Right lobe of liver (tissue), 6 donors: ENCODE measurements at regions not wholly inside any gene's neighbourhood (a gene's known extent, or its start where the extent isn't known, plus 50 kb on each side); places are given as distances from the start of the nearest gene placed in this dataset.

Experiments used
- ATAC-seq, 4 donors: fragments of 200-7000 bp; cut with Tn5 transposase; one replicate each; pipeline ENCODE4 v1.9.1; 2020; ENCODE audit warnings: mild to moderate bottlenecking in 4 of 4, moderate library complexity in 4 of 4
- DNase-seq, 3 donors: peaks; one replicate each; pipeline ENCODE4 v3.0.0-alpha.2; 2020
- H3K27ac ChIP-seq, 3 donors: fragments of 200-600 bp; one replicate each; pipeline ENCODE4 v1.8.0; 2022
- H3K27me3 ChIP-seq, 2 donors: fragments of 200-600 bp; one replicate each; pipeline ENCODE4 v1.8.0; 2022
- H3K36me3 ChIP-seq, 4 donors: fragments of 200-600 bp; sonication (generic) in 1 of 4; one replicate each; pipeline versions ENCODE4 v1.5.1 to v1.8.0; 2017 to 2022; ENCODE audit warnings: control low read depth in 1 of 4
- H3K4me1 ChIP-seq, 4 donors: fragments of 200-600 bp; sonication (generic) in 1 of 4; one replicate each; pipeline versions ENCODE4 v1.5.1 to v1.8.0; 2017 to 2022; ENCODE audit warnings: control low read depth in 1 of 4
- H3K4me3 ChIP-seq, 3 donors: fragments of 200-600 bp; one replicate each; pipeline ENCODE4 v1.8.0; 2022
- H3K9me3 ChIP-seq, 4 donors: fragments of 200-600 bp; sonication (generic) in 1 of 4; one replicate each; pipeline versions ENCODE4 v1.5.1 to v1.8.0; 2017 to 2022; ENCODE audit warnings: control low read depth in 1 of 4
- POLR2A ChIP-seq: fragments of 450-650 bp; IDR thresholded peaks from one replicate; pipeline ENCODE4 v1.6.1; 2017; ENCODE audit warnings: antibody characterized with exemption, mild to moderate bottlenecking
- WGBS: methylation state at CpG from one replicate; pipeline ENCODE4 v1.1.6; 2018; ENCODE audit warnings: low coverage, low lambda C conversion rate; ENCODE audit not compliant: insufficient coverage; ENCODE audit errors: missing lambda C conversion rate; 5-methylcytosine and 5-hydroxymethylcytosine counted together
- intact Hi-C, 2 donors: fragments of 100-400 bp; cut with DNase I; formaldehyde crosslinking; loops; one replicate each; pipeline versions ENCODE4 v1.11.2 to v1.14.1; 2022
- TF ChIP-seq, protein P1 (sequence below), 4 donors: fragments of 200-600 bp in 3 of 4; fragments of 450-650 bp in 1 of 4; IDR thresholded peaks; one replicate each; pipeline versions ENCODE4 v1.5.1 to v1.8.0; 2016 to 2022; ENCODE audit warnings: antibody characterized with exemption in 4 of 4, mild to moderate bottlenecking in 2 of 4
- donor health status: DM: no; HTN: yes; CAD: no.
- donor health status: DM: no; HTN: no; CAD: no.
- donor health status: DM: no; HTN: no; CAD: no.
- donor health status: DM: no; HTN: yes; CAD: no.
- donor health status: DM: no; HTN: yes; CAD: no.

DNA sequence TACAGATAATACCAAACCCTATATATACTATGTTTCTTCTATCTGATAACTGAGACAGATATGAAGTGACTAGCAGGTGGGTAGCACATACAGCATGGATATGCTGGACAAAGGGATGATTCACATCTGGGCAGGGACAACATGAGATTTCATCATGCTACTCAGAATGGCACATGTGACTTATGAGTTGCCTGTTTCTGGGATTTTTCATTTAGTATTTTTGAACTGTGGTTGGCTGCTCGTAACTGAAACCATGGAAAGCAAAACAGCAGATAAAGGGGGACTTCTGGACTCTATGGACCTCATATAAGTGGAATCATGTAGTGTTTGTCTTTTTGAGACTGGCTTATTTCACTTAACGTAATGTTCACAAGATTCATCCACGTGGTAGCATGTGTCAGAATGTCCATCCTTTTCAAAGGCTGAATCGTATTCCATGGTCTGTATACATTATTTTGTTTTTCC lies 883.0 kb downstream of the TBC1D22A start:
- DNase-seq (no peak), ATAC-seq (no peak)
- Histone ChIP-seq H3K27me3 (no peaks in the 10 kb centered on the region), H3K9me3 (no peaks in the 10 kb centered on the region), H3K4me1 (no peaks in the 10 kb centered on the region), H3K4me3 (no peak overlapping the region), H3K36me3 (no peaks in the 10 kb centered on the region), H3K27ac (no peak overlapping the region)
- 49% methylated on average over 4 of the region's 4 CpGs for WGBS
- TF ChIP-seq POLR2A = no peak
- TF ChIP-seq, protein P1, sequence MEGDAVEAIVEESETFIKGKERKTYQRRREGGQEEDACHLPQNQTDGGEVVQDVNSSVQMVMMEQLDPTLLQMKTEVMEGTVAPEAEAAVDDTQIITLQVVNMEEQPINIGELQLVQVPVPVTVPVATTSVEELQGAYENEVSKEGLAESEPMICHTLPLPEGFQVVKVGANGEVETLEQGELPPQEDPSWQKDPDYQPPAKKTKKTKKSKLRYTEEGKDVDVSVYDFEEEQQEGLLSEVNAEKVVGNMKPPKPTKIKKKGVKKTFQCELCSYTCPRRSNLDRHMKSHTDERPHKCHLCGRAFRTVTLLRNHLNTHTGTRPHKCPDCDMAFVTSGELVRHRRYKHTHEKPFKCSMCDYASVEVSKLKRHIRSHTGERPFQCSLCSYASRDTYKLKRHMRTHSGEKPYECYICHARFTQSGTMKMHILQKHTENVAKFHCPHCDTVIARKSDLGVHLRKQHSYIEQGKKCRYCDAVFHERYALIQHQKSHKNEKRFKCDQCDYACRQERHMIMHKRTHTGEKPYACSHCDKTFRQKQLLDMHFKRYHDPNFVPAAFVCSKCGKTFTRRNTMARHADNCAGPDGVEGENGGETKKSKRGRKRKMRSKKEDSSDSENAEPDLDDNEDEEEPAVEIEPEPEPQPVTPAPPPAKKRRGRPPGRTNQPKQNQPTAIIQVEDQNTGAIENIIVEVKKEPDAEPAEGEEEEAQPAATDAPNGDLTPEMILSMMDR (IDR thresholded peaks at IDR 0.05) = no peak
- intact Hi-C loops = no loop called here

DNA sequence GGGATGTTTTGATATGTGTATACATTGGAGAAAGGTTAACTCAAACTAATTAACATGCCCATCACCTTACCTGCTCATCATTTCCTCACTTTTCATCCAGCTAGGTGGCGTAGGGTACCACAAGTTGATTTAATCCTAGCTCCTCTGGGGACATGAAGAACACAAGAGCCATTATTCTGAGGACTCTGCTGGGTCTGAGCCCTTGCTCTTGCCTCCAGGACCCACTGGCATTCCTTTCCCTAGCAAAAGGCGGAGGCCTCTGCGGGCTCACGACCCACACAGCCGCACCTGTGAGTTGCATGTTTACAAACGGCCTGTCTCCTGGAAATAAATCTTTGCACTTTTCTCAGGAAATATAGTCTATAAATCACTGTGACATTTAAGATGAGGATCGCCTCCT lies 871.9 kb downstream of the TBC1D22A start:
- intact Hi-C loops = no loop called here
- Histone ChIP-seq H3K36me3 (no peaks in the 10 kb centered on the region), H3K27me3 (no peaks in the 10 kb centered on the region), H3K9me3 (no peaks in the 10 kb centered on the region), H3K27ac (no peak overlapping the region), H3K4me1 (no peaks in the 10 kb centered on the region), H3K4me3 (no peak overlapping the region)
- 42% methylated on average over 6 of the region's 7 CpGs for WGBS
- no peak for ATAC-seq
- no peak for DNase-seq
- TF ChIP-seq, protein P1 (IDR thresholded peaks at IDR 0.05) = no peak
- no peak for TF ChIP-seq POLR2A

DNA sequence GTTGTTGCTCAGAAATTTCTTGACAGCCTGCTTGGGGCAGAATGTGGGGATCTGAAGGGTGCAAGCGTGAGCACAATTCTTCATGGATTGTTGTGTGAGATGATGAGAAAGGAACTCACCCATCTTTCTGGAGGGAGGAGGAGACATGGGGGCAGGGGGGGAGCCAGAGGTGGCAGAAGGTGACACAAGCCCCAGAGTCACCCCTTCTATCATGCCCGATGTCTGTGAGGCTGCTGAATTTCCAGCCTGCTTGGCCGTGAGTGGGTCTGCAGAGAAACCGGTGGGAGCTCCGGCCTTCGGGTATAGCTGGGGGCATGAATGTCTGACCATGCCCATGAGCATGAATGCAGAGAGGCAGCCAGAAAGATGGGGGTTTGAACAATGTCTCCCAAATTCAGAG lies 870.7 kb downstream of the TBC1D22A start:
- intact Hi-C loops = no loop called here
- H3K9me3 ChIP-seq = no peaks in the 10 kb centered on the region
- WGBS = 64% methylated on average over 2 of the region's 6 CpGs
- ATAC-seq = no peak
- H3K36me3 ChIP-seq = no peaks in the 10 kb centered on the region
- no peak overlapping the region for H3K27ac ChIP-seq
- no peak for DNase-seq
- no peaks in the 10 kb centered on the region for H3K4me1 ChIP-seq
- no peak for TF ChIP-seq POLR2A
- TF ChIP-seq, protein P1 (IDR thresholded peaks at IDR 0.05) = no peak
- no peaks in the 10 kb centered on the region for H3K27me3 ChIP-seq
- no peak overlapping the region for H3K4me3 ChIP-seq

DNA sequence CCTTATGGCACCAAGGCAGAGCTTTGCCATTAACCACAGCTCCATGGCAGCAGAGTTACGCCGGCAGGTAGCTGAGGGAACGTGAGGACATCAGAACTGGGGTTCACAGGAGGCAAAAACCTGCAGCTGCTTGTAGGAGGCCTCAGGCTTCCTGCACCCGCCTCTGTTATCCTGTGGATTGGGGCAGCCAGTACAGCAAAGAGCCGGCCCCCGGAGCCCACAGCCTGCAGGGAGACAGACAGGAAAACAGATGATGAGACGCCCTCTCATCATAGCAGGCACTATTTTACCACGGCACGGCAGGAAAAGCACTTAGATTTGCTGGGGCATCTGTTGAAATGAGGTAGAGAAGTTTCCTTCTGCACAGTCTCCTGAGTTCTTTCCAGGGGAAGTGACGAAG lies 870.3 kb downstream of the TBC1D22A start:
- H3K36me3 ChIP-seq = no peaks in the 10 kb centered on the region
- intact Hi-C loops = no loop called here
- H3K9me3 ChIP-seq = no peaks in the 10 kb centered on the region
- H3K27me3 ChIP-seq = no peaks in the 10 kb centered on the region
- H3K4me1 ChIP-seq = no peaks in the 10 kb centered on the region
- 36% methylated on average over 4 of the region's 10 CpGs for WGBS
- TF ChIP-seq, protein P1 (IDR thresholded peaks at IDR 0.05) = no peak
- TF ChIP-seq POLR2A = no peak
- ATAC-seq = no peak
- H3K27ac ChIP-seq = no peak overlapping the region
- no peak for DNase-seq
- H3K4me3 ChIP-seq = no peak overlapping the region

DNA sequence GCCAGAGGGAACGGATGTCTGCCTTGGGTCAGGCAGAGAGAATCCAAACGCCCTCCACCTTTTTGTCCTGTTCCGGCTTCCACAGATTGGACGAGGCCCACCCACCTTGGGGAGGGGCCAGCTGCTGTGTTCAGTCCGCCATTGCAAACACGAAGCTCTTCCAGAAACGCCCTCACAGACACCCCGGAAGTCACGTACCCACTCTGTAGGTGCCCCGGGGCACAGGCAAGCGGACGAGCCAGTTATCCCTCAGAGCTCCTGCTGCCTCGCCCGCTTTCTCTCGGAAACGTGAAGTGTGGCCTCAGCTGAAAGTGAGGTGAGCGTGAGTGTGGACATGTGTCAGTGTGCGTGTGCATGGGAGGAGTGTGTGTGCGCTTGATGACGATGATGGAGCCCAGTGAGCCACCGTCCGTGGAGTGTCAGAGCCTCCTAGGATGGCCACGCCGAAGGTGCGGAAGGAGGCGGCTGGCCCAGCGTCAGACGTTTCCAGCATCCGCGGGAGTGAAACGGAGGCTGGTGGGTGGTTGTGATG lies 869.2 kb downstream of the TBC1D22A start:
- TF ChIP-seq, protein P1 (IDR thresholded peaks at IDR 0.05) = no peak
- no peak for TF ChIP-seq POLR2A
- Histone ChIP-seq H3K36me3 (no peaks in the 10 kb centered on the region), H3K9me3 (no peaks in the 10 kb centered on the region), H3K27ac (no peak overlapping the region), H3K4me1 (no peaks in the 10 kb centered on the region), H3K4me3 (no peak overlapping the region), H3K27me3 (no peaks in the 10 kb centered on the region)
- no peak for ATAC-seq
- no peak for DNase-seq
- WGBS = 77% methylated on average over 20 of the region's 31 CpGs
- intact Hi-C loops = no loop called here
